GM23248 (cell line): ENCODE measurements at regions not wholly inside any gene's neighbourhood (a gene's known extent, or its start where the extent isn't known, plus 50 kb on each side); places are given as distances from the start of the nearest gene placed in this dataset.

Experiments
- DNase-seq: peaks from one replicate; pipeline ENCODE4 v3.0.0-alpha.2; 2015
- H2AFZ ChIP-seq: fragments of 200-600 bp; sonication (generic); 2 replicates; pipeline ENCODE4 v1.6.1; 2016; ENCODE audit warnings: antibody characterized with exemption
- H3F3A ChIP-seq: fragments of 200-600 bp; sonication (generic); 2 replicates; pipeline ENCODE4 v1.6.1; 2016; ENCODE audit warnings: mild to moderate bottlenecking, antibody characterized with exemption, mixed run types; ENCODE audit not compliant: insufficient read depth
- H3K27ac ChIP-seq: fragments of 200-600 bp; sonication (generic); 2 replicates; pipeline ENCODE4 v1.5.1; 2016; ENCODE audit warnings: mild to moderate bottlenecking
- H3K27me3 ChIP-seq: fragments of 200-600 bp; sonication (generic); replicated peaks from 2 replicates; pipeline ENCODE4 v1.6.1; 2016; ENCODE audit warnings: mild to moderate bottlenecking; ENCODE audit not compliant: insufficient read depth
- H3K36me3 ChIP-seq: fragments of 200-600 bp; sonication (generic); 2 replicates; pipeline ENCODE4 v1.6.1; 2016; ENCODE audit warnings: low read depth, mild to moderate bottlenecking
- H3K4me1 ChIP-seq: fragments of 200-600 bp; sonication (generic); 2 replicates; pipeline ENCODE4 v1.6.1; 2016; ENCODE audit warnings: mild to moderate bottlenecking; ENCODE audit not compliant: insufficient read depth
- H3K4me2 ChIP-seq: fragments of 200-600 bp; sonication (generic); one replicate; pipeline ENCODE4 v1.6.1; 2016; ENCODE audit warnings: mild to moderate bottlenecking; ENCODE audit not compliant: unreplicated experiment
- H3K4me3 ChIP-seq: fragments of 200-600 bp; sonication (generic); 2 replicates; pipeline ENCODE4 v1.5.1; 2016; ENCODE audit warnings: mild to moderate bottlenecking
- H3K79me2 ChIP-seq: fragments of 200-600 bp; sonication (generic); 2 replicates; pipeline ENCODE4 v1.6.1; 2016; ENCODE audit warnings: mild to moderate bottlenecking; ENCODE audit not compliant: insufficient read depth
- H3K9ac ChIP-seq: fragments of 200-600 bp; sonication (generic); 2 replicates; pipeline ENCODE4 v1.6.1; 2016; ENCODE audit warnings: mild to moderate bottlenecking
- H3K9me2 ChIP-seq: fragments of 200-600 bp; sonication (generic); 2 replicates; pipeline ENCODE4 v1.6.1; 2016; ENCODE audit warnings: mixed run types, mild to moderate bottlenecking, moderate library complexity; ENCODE audit not compliant: insufficient read depth
- H3K9me3 ChIP-seq: fragments of 200-600 bp; sonication (generic); one replicate; pipeline ENCODE4 v1.6.1; 2017; ENCODE audit warnings: low read depth
- H4K20me1 ChIP-seq: fragments of 200-600 bp; sonication (generic); 2 replicates; pipeline ENCODE4 v1.6.0; 2016; ENCODE audit not compliant: insufficient read depth
- EZH2 ChIP-seq: fragments of 200-600 bp; sonication (generic); IDR thresholded peaks from 2 replicates; pipeline ENCODE4 v1.6.1; 2018; ENCODE audit warnings: antibody characterized with exemption, mild to moderate bottlenecking; ENCODE audit not compliant: insufficient read depth, poor library complexity, severe bottlenecking
- EZH2phosphoT487 ChIP-seq: fragments of 200-600 bp; sonication (generic); IDR thresholded peaks from 2 replicates; pipeline ENCODE4 v1.6.1; 2018; ENCODE audit warnings: antibody characterized with exemption, moderate library complexity, mild to moderate bottlenecking, low read depth; ENCODE audit not compliant: insufficient read depth
- WGBS, 2 experiments: methylation state at CpG; one replicate each; pipeline ENCODE4 v1.1.6; 2015 to 2017; ENCODE audit warnings: low lambda C conversion rate in 2 of 2, low coverage in 1 of 2; ENCODE audit errors: missing lambda C conversion rate in 2 of 2; 5-methylcytosine and 5-hydroxymethylcytosine counted together
- in situ Hi-C: fragments of 300-500 bp; cut with MboI; formaldehyde crosslinking; loops from 2 replicates; pipeline ENCODE4 v1.15.0; 2020

DNA sequence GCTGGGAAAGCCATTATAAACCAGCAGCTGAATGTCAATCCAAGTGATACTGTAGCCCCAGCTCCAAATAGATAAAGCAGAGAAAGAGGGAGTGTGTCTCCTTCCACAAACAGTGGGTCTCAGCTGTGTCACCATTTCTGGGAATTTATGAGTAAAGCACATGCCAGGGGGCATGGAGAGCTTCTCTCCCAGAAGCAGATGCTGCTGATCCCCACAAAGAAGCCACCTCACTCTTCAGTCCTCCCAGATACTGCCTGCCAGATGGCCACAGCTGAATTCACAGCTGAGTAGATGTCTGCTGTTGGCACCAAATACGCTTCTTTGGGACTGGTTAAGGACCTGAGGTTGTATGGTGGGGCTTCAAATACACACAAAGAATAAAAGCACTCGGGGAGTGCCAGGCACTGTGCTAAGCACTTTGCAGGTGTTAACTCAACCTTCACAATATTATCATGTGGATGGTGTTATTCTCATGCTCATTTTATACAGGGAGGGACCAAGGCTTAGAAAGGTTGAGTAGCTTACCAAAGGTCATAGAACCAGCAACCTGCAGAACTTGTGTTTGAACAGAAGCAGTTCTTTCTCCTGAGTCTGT, 298.3 kb downstream of the CDH11 start:
- H3K9me2 ChIP-seq = no peaks in the 10 kb centered on the region
- no peak for TF ChIP-seq EZH2
- no peak for TF ChIP-seq EZH2phosphoT487
- H3K4me2 ChIP-seq = no peak overlapping the region
- no peak for DNase-seq
- H3K4me1 ChIP-seq = no peaks in the 10 kb centered on the region
- no peaks in the 10 kb centered on the region for H3K79me2 ChIP-seq
- 30 to 32% methylated on average over 2 of the region's 2 CpGs for WGBS, 2 experiments
- H2AFZ ChIP-seq = no peak overlapping the region
- H4K20me1 ChIP-seq = no peaks in the 10 kb centered on the region
- H3K9ac ChIP-seq = no peak overlapping the region
- H3K27me3 ChIP-seq = no peaks in the 10 kb centered on the region
- H3F3A ChIP-seq = no peaks in the 10 kb centered on the region
- in situ Hi-C loops = no loop called here
- no peak overlapping the region for H3K4me3 ChIP-seq
- H3K27ac ChIP-seq = no peak overlapping the region
- H3K36me3 ChIP-seq = no peaks in the 10 kb centered on the region
- no peaks in the 10 kb centered on the region for H3K9me3 ChIP-seq

DNA sequence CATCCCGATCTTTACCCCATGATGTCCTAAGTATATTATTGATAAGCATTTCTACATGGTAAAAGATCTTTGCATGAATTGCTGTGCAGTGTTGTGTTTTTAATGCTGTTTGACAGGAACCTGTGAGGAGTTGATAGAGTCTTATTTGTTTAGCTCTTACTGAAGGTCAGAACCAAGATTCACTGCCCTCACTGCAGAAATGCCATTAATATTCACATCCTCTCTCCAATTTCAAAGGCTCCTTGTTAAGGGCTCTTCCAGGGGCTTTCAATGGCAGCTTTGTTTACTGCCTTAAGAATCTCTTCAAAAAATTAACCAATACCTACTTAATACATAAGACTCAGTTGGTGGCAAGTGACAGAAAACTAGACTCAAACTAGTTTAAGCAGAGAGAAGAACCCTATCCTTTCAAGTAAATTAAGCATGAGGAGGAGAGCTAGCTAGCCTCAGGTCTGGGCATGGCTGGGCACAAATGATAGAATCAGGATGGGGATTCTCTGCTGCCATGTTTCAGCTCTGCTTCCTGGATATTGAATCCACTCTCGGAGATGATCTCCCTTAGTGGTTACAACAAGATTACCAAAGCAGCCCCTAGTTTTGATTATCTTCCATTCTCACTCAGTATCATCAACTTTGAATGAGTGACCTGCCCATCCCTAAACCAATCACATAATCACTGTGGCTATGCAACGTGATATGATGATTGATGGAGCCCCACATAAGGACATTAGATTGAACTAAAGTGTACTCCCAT, 311.8 kb downstream of the CDH11 start:
- Histone ChIP-seq H3K4me2 (no peak overlapping the region), H3K4me1 (no peaks in the 10 kb centered on the region), H3K4me3 (no peak overlapping the region), H3K36me3 (no peaks in the 10 kb centered on the region), H3F3A (no peaks in the 10 kb centered on the region), H3K9ac (no peak overlapping the region), H3K27ac (no peak overlapping the region), H3K27me3 (no peaks in the 10 kb centered on the region), H3K79me2 (no peaks in the 10 kb centered on the region), H3K9me2 (no peaks in the 10 kb centered on the region), H2AFZ (no peak overlapping the region), H3K9me3 (no peaks in the 10 kb centered on the region), H4K20me1 (no peaks in the 10 kb centered on the region)
- WGBS, 2 experiments = 62 to 63% methylated on average over 3 of the region's 3 CpGs
- DNase-seq = no peak
- in situ Hi-C loops = no loop called here
- TF ChIP-seq EZH2phosphoT487 = no peak
- TF ChIP-seq EZH2 = no peak

DNA sequence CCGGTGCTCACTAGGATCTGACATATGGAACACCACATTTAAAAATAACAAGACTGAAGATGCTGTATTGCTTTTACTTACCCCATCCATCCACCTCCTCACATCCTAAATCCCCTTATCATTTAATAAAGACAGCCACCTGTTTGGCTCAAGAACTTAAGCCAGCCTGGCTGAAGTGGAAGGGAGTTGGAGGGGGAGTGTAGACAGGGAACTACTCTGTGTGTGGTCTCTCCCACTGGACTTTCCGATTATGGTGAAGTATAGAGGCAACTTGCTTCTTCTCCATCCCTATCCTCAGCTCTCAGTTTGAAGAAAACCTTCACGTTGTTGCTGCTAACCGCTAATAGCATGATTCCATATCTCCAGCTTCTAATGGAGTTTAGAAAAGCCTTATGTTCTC, 313.4 kb downstream of the CDH11 start:
- no peaks in the 10 kb centered on the region for H3K9me3 ChIP-seq
- DNase-seq = no peak
- WGBS, 2 experiments = 55 to 67% methylated on average over 4 of the region's 4 CpGs
- H3K9me2 ChIP-seq = no peaks in the 10 kb centered on the region
- no peaks in the 10 kb centered on the region for H3K27me3 ChIP-seq
- in situ Hi-C loops = no loop called here
- no peak overlapping the region for H2AFZ ChIP-seq
- no peak overlapping the region for H3K4me2 ChIP-seq
- H3K36me3 ChIP-seq = no peaks in the 10 kb centered on the region
- no peaks in the 10 kb centered on the region for H3F3A ChIP-seq
- H3K9ac ChIP-seq = no peak overlapping the region
- H3K4me3 ChIP-seq = no peak overlapping the region
- H3K27ac ChIP-seq = no peak overlapping the region
- TF ChIP-seq EZH2 (no peak), EZH2phosphoT487 (no peak)
- no peaks in the 10 kb centered on the region for H3K79me2 ChIP-seq
- H3K4me1 ChIP-seq = no peaks in the 10 kb centered on the region
- no peaks in the 10 kb centered on the region for H4K20me1 ChIP-seq

DNA sequence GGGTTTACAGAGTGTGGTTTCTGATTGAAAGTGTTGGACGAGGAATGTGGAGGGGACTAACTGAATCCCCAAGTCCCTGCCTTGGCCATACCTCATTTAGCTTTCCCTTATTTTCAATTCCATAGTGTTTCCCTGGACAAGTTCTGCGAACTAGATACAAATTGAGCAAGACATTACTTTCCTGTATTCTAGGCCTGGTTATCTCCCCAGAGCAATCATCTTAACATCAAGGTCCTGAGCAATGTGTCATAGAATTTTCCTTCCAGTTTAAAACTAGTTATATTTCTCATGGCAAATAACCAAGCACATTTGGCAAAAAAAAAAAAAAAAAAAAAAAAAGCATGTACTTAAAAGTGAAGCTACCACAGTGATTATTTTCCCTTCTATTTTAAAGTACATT, 330.1 kb downstream of the CDH11 start:
- Histone ChIP-seq H3K4me1 (no peaks in the 10 kb centered on the region), H3K4me3 (no peak overlapping the region), H3K9me2 (no peaks in the 10 kb centered on the region), H3K36me3 (no peaks in the 10 kb centered on the region), H3K9me3 (no peaks in the 10 kb centered on the region), H4K20me1 (no peaks in the 10 kb centered on the region), H3K79me2 (no peaks in the 10 kb centered on the region), H2AFZ (no peak overlapping the region), H3K27ac (no peak overlapping the region), H3K27me3 (no peaks in the 10 kb centered on the region; the same call in 1 of the 2 replicates), H3F3A (no peaks in the 10 kb centered on the region), H3K9ac (no peak overlapping the region), H3K4me2 (no peak overlapping the region)
- in situ Hi-C loops = no loop called here
- TF ChIP-seq EZH2phosphoT487 = no peak
- no peak for TF ChIP-seq EZH2
- DNase-seq = peak; percentile 17
- 66 to 72% methylated on average over 2 of the region's 2 CpGs for WGBS, 2 experiments
